ENCODE measurements at regions not wholly inside any gene's neighbourhood (a gene's known extent, or its start where the extent isn't known, plus 50 kb on each side); places are given as distances from the start of the nearest gene placed in this dataset.
"Not testable (repeated sequence)": the region's sequence is repeated elsewhere in the genome, so short reads cannot be mapped to it uniquely, and the experiment has no call there.

GRCh38 chr14:89524412-89524811 is 107.4 kb upstream of the FOXN3 start:
- no peak for DNase-seq (ENCODE audit: low spot score)

GRCh38 chr14:89521988-89522387 is 105.0 kb upstream of the FOXN3 start:
- DNase-seq (ENCODE audit: low spot score) = no peak

GRCh38 chr14:89519040-89519439 is 102.0 kb upstream of the FOXN3 start:
- no peak for DNase-seq (ENCODE audit: low spot score)

- DNase-seq (ENCODE audit: low spot score) = no peak
These were observed 99.1 kb upstream of the FOXN3 start for GRCh38 chr14:89516173-89516572.

GRCh38 chr14:89514601-89515000 is 97.6 kb upstream of the FOXN3 start:
- DNase-seq (ENCODE audit: low spot score) = no peak

- no peak for DNase-seq (ENCODE audit: low spot score)
These were observed 92.9 kb upstream of the FOXN3 start for GRCh38 chr14:89509891-89510290.

GRCh38 chr14:89508863-89509262 is 91.8 kb upstream of the FOXN3 start:
- no peak for DNase-seq (ENCODE audit: low spot score)

- DNase-seq (ENCODE audit: low spot score) = no peak
These were observed 91.0 kb upstream of the FOXN3 start for GRCh38 chr14:89507926-89508460.

- DNase-seq (ENCODE audit: low spot score) = peak; percentile 66
These were observed 90.5 kb upstream of the FOXN3 start for GRCh38 chr14:89507521-89507920.

- not testable (repeated sequence) for DNase-seq (ENCODE audit: low spot score)
These were observed 89.9 kb upstream of the FOXN3 start for GRCh38 chr14:89506891-89507452.

GRCh38 chr14:89504602-89505313 is 87.7 kb upstream of the FOXN3 start:
- no peak for DNase-seq (ENCODE audit: low spot score)

GRCh38 chr14:89504091-89504490 is 87.1 kb upstream of the FOXN3 start:
- no peak for DNase-seq (ENCODE audit: low spot score)

GRCh38 chr14:89503431-89503996 is 86.5 kb upstream of the FOXN3 start:
- DNase-seq (ENCODE audit: low spot score) = no peak

GRCh38 chr14:89502966-89503365 is 85.9 kb upstream of the FOXN3 start:
- DNase-seq (ENCODE audit: low spot score) = no peak

- no peak for DNase-seq (ENCODE audit: low spot score)
These were observed 84.3 kb upstream of the FOXN3 start for GRCh38 chr14:89501381-89501780.

GRCh38 chr14:89500303-89500702 is 83.3 kb upstream of the FOXN3 start:
- no peak for DNase-seq (ENCODE audit: low spot score)

- DNase-seq (ENCODE audit: low spot score) = no peak
These were observed 81.8 kb upstream of the FOXN3 start for GRCh38 chr14:89498878-89499277.

GRCh38 chr14:89495718-89496117 is 78.7 kb upstream of the FOXN3 start:
- DNase-seq (ENCODE audit: low spot score) = no peak

- no peak for DNase-seq (ENCODE audit: low spot score)
These were observed 77.0 kb upstream of the FOXN3 start for GRCh38 chr14:89493877-89494634.

GRCh38 chr14:89493406-89493805 is 76.4 kb upstream of the FOXN3 start:
- no peak for DNase-seq (ENCODE audit: low spot score)

- DNase-seq (ENCODE audit: low spot score) = no peak
These were observed 74.8 kb upstream of the FOXN3 start for GRCh38 chr14:89491711-89492381.

- DNase-seq (ENCODE audit: low spot score) = no peak
These were observed 73.4 kb upstream of the FOXN3 start for GRCh38 chr14:89490466-89490865.

Measured in kidney capillary endothelial cell (primary cell).